Activated naive CD4-positive, alpha-beta T cell (primary cell): ENCODE measurements at regions not wholly inside any gene's neighbourhood (a gene's known extent, or its start where the extent isn't known, plus 50 kb on each side); places are given as distances from the start of the nearest gene placed in this dataset.
"Not testable (repeated sequence)": the region's sequence is repeated elsewhere in the genome, so short reads cannot be mapped to it uniquely, and the experiment has no call there.

Experiments
- DNase-seq, 4 experiments: peaks; one replicate each; lab custom pipeline; 2025; lab: John Stamatoyannopoulos, UW

DNA sequence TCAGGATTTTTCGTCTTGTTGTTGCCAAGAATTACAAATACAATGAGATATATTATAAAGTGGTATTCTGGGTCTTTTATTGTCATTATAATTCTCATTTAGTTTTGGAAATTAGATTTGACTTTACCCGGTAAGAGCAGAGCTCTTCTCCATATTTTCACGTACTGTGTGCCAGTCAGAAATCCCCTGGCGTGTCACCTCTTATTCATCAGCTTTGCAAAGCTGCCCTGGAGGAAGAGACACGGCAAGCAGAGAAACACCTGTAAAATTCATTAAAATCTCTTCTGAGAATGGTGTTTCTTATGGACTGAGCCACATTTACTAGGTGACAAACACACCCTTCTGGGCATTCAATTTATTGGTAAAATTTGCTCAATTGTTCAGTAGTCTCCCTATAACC is 440.4 kb downstream of the HINT1 start:
- no peak for DNase-seq

DNA sequence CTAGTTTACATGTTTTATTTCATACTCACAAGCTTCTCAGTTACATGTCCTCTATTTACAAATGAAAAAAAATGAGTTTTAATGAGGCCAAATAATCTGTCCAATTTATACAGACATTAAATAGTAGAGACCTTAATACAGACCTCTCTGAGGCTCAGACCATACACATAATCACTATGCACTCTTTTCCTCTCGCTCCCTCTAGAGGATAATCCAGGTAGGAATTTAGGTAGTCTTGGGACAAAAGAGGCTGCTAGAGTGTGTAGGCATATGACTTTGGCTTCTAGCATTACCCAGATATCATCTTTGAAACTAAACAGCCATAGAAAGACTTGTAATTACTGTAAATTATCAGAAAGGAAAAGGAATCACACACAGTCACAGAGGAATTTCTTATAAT is 444.7 kb downstream of the HINT1 start:
- no peak for DNase-seq

GRCh38 chr5:130715541-130715940 is 449.5 kb downstream of the HINT1 start:
- DNase-seq, result no peak

GRCh38 chr5:130714200-130714599 is 450.9 kb downstream of the HINT1 start:
- no peak for DNase-seq

- no peak for DNase-seq
Observed at GRCh38 chr5:130712324-130712723, 452.7 kb downstream of the HINT1 start.

- no peak for DNase-seq
Observed at GRCh38 chr5:130710596-130710995, 454.5 kb downstream of the HINT1 start.

DNA sequence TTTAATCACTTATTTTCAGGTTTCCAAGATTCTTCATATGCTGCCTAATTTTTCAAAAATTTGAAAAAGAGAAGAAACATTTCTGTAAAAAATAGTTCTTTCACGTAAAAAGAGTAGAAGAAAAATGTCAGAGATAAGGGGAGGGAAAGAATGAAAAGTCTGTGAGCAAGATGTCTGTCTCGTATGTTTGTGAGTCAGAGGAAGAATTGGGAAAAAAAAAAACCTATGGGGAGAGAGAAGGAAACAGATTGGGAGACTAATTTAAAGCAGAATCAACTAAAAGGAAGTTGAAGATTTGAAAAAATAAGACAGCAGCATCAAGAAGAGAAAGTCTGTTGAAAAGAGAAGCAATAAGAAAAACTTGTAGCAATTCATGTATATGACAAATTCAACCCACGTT is 456.3 kb downstream of the HINT1 start:
- DNase-seq, result no peak

- DNase-seq, result no peak
Observed at GRCh38 chr5:130706696-130707095, 458.4 kb downstream of the HINT1 start.

DNA sequence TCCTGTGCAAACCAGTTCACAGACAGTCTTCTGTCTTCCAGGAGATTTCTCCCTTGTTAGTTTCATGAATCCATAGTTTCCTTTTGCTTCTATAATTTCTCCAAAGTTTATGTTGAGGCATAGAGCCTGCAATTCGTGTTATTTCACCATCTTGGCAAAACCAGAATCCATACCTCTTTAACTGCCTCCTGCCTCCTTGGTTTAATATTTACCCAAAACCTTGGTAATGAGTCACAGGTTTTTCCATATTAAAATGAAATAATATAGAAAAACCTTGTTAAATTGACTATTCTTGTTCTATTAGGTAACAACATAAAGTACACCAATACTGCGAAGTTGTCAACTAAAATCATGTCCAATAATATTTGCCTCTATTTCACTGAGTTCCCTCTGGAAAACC is 459.7 kb downstream of the HINT1 start:
- DNase-seq, result no peak

DNA sequence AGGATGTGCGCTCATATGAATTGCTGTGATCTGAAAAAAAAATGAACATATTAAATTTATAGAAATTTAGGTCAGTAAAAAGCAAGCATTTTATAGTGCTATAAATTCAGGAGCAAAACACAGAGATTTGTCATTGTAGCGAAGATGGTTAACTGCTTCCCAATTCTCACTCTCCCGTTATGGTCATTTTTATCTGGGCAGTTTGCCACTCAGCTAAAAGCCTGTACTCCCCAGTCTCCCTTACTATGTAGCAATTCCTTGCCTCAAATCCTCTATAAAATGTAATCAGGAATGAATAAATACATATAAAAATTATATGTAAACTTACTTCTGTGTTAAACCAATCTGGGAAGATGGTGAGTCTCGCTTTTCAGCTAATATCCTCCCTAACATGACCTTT is 471.5 kb downstream of the HINT1 start:
- no peak for DNase-seq

DNA sequence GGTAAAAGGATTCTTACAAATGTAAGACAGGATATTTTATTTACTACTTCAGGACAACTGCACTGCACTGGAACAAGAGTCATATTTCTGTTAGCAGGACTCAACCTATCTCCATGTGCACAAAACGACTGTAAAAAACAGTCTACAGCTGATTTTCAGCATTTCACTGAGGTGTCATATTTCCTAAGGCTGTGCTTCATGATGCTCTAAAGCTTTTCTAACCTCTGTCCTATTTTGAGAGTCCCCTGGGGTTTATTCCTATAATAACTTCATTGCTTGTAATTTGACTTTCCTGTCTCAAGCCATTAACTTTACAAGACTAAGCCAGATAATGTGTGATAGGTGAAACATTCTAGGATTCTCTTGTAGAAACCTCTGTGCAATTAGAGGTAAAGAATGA is 472.3 kb downstream of the HINT1 start:
- no peak for DNase-seq

DNA sequence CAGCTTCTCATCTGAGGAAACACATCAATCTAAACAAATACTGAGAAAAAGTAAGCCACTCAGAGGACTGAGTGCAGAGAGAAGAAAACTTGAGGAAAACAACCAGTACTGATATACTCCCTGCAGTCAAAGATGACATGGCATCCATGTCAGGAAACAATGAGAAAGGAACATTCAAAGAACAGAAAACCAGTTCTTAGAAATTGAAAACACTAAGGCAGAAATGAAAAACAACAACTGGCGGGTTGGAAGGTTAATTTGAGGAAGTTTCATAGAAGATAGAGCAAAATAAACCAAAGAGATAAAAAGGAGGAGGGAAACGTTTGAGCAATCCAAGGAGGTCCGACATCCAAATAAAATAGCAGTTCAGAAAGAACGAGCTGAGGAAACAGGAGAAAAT is 475.2 kb downstream of the HINT1 start:
- DNase-seq, result no peak

DNA sequence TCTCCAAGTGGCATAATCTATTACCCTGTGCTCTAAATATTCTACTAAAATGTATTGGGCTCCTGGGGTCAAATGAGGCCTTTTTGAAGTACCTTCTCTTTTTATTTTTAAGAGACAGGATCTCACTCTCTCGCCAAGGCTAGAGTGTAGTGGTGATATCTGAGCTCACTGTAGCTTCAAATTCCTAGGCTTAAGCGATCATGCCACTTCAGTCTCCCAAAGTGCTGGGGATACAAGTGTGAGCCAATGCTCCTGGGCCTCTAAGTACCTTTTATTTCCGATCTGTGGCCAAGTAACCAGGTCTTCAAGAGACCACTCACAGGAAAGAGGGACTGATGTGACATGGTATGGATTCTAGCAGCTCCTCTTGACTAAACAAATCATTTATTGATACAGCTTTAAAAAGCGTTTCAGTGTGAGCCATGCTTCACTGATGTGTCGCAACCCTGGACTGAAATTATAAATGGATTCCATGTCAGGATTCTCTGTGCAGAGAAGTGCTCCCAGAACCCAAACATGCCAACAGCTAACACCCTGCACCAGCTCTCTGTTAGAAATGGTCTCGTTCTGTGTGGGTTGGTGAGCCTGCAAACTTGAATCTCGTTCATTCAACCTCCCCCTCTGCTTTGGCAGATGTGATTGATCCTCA is 477.8 kb downstream of the HINT1 start:
- DNase-seq, result no peak

DNA sequence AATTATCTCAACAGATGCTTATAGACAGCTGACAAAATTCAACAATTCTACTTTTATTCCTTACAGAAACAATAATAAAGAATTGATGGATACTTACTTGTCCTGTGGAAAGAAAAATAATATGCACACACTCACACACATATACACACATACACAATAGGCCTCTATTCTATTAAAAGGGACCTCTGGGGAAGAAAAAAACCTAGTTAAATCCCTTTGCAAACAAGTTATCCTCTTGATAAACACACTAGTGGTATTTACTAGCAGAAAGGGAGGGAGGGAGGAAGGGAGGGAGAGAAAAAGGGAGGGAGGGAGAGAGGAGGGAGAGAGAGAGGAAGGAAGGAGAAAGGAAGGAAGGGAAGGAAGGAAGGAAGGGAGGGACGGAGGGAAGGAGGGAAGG is 486.4 kb downstream of the HINT1 start:
- no peak for DNase-seq

DNA sequence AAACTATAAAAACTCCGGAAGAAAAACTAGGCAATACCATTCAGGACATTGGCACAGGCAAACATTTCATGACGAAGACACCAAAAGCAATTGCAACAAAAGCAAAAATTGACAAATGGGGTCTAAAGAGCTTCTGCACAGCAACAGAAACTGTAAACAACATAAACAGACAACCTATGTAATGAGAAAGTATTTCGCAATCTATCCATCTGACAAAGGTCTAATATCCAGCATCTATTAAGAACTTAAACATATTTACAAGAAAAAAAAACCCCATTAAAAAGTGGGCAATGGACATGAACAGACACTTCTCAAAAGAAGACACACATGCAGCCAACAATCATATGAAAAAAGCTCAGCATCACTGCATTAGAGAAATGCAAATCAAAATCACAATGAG is 498.6 kb downstream of the HINT1 start:
- no peak for DNase-seq

GRCh38 chr5:130652176-130652575 is 512.9 kb downstream of the HINT1 start:
- DNase-seq, result no peak

DNA sequence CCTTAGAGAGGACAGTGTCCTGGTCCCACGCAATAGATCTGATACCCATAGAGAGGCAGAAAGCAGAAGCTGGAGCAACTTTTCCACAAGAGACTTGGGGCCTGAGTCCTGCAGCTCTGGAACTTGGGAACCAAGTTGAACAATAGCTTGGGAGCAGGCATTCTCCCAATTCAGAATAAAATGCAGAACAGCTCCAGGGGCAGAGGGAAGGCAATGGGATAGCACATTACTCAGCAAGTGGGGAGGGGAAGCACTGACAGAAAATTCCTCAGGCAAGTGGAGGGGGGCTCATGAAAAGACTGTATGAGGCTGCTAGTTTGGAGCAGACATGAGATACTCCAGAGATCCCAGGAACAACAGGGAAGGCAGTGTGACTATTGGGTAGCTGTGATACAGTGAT is 513.6 kb downstream of the HINT1 start:
- no peak for DNase-seq

- no peak for DNase-seq
Observed at GRCh38 chr5:130643321-130643720, 521.7 kb downstream of the HINT1 start.

- no peak for DNase-seq
Observed at GRCh38 chr5:130642461-130642860, 522.6 kb downstream of the HINT1 start.

GRCh38 chr5:130627145-130627544 is 537.9 kb downstream of the HINT1 start:
- DNase-seq, result no peak

- no peak for DNase-seq
Observed at GRCh38 chr5:130624805-130625204, 540.3 kb downstream of the HINT1 start.

GRCh38 chr5:130616161-130616560 is 548.9 kb downstream of the HINT1 start:
- DNase-seq, result no peak

DNA sequence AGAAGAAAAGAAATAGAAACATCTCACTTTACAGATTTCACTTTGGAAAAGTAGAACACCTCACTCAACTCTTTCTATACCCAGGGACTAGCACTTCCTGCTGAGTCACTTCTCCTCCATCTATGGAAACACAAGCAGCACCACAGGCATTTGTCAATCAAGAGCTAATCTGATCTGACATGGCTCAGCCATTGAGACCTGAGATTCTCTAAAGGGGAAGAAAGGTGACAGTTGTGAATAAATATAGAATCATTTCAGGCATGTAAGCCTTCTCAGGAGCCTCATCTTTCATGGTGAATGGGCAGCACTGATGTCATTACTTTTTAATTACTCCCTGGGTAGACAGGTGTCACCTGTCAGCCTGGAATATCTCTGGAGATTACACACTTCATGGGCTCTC is 559.8 kb downstream of the HINT1 start:
- DNase-seq, result no peak

GRCh38 chr5:130596647-130597046 is 568.4 kb downstream of the HINT1 start:
- DNase-seq, result not testable (repeated sequence)

DNA sequence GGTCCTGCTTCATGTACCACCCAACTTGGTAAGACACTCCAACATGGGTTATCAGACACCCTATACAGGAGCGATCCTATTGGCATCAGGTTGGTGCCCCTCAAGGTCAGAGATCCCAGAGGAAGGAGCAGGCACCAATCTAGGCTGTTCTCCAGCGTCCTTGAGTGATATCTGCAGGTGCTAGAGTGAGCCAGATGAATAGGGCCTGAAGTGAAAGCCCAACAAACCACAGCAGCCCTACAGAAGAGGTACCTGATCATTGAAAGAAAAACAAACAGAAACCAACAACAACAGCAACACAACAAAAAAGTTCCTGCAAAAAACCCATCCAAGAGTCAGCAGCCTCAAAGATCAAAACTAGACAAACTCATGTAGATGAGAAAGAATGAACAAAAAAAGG is 584.8 kb downstream of the HINT1 start:
- no peak for DNase-seq
